GDM1 (cell line): ENCODE measurements at regions not wholly inside any gene's neighbourhood (a gene's known extent, or its start where the extent isn't known, plus 50 kb on each side); places are given as distances from the start of the nearest gene placed in this dataset.
"Not testable (repeated sequence)": the region's sequence is repeated elsewhere in the genome, so short reads cannot be mapped to it uniquely, and the experiment has no call there.

Source experiments
- DNase-seq: peaks from one replicate; lab custom pipeline; 2025; lab: John Stamatoyannopoulos, UW

GRCh38 chr4:141534985-141535384 is 101.4 kb upstream of the IL15 start:
- no peak for DNase-seq

GRCh38 chr4:141538001-141538400 is 98.4 kb upstream of the IL15 start:
- no peak for DNase-seq

- no peak for DNase-seq
Measured at GRCh38 chr4:141540643-141541042, 95.7 kb upstream of the IL15 start.

GRCh38 chr4:141541851-141542250 is 94.5 kb upstream of the IL15 start:
- no peak for DNase-seq

- DNase-seq: no peak
Measured at GRCh38 chr4:141543176-141543575, 93.2 kb upstream of the IL15 start.

- DNase-seq: no peak
Measured at GRCh38 chr4:141543706-141544105, 92.7 kb upstream of the IL15 start.

DNA sequence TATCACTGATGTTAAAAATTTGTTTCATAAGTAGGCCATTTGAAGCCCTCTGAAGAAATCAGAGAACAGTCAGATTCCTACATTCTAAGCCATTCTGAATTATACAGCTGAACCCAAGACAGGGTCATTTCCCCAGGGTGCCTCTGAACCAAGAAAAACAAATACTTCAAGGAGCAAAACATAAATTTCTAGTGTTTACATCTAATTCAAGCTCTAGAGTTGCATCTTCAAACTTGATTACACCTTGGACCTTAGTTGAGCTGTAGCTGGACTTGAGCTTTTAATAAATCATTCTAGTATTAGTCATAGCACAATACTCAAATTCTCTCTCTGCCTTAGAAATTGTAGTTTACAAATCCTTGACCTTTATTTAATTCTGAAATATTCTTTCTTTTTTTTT is 87.6 kb upstream of the IL15 start:
- no peak for DNase-seq

DNA sequence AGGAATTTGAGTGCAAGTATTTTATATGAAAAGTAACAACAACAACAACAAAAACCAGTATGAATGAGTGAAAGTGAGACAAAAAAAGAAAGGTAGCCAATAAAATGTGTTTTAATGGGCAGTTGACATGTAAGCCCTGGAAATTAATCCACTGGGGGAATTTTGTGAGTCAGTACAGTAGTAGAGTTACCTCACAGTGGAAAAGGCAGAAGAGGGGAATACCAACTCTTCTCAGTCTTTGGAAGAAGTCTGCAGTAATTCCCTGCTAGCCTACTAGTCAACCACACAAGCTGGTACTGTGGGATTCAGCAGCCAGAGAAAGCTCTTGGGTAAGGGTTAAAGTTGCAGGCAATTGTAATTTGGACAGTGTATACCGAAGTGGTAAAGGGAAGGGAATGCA is 76.3 kb upstream of the IL15 start:
- DNase-seq: no peak

DNA sequence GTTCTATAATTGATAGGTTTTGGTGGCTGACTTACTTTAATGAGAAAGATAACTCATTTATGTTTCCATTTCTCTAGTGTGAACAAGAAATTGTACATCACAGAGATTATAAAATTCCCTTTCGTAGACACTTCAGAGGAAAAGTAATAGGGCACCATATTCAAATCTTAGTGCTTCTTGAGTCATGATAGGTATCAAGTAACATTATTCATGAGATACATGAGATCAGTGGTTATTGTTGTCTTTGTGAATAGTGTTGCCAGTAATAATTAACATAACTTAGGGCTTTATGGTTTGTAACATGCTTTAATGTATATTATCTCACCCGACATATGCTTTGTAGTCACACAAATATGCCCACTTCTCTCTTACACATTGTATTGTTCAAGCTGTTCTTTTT is 73.7 kb upstream of the IL15 start:
- DNase-seq: no peak

GRCh38 chr4:141563723-141564122 is 72.7 kb upstream of the IL15 start:
- DNase-seq: no peak

GRCh38 chr4:141564961-141565360 is 71.4 kb upstream of the IL15 start:
- DNase-seq: not testable (repeated sequence)

- no peak for DNase-seq
Measured at GRCh38 chr4:141565379-141566089, 70.8 kb upstream of the IL15 start.

GRCh38 chr4:141567326-141567915 is 69.0 kb upstream of the IL15 start:
- DNase-seq: no peak

DNA sequence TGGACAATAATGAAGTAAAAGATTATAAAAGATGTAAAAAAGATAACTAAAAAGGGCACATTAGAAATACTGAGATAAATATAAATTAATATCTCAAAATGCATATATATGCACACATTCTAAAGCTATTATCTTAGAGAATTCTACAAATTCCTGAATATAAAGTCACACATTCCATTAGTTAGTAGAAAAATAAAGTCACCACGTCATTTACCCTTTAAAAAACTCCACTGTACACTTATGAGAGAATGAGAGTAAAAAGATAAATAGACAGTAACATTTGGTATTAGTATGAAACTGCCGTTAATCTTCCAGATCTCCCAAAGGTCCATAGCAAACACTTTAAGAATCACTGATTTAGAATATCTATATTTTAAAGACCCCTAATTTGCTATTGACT is 67.2 kb upstream of the IL15 start:
- no peak for DNase-seq

DNA sequence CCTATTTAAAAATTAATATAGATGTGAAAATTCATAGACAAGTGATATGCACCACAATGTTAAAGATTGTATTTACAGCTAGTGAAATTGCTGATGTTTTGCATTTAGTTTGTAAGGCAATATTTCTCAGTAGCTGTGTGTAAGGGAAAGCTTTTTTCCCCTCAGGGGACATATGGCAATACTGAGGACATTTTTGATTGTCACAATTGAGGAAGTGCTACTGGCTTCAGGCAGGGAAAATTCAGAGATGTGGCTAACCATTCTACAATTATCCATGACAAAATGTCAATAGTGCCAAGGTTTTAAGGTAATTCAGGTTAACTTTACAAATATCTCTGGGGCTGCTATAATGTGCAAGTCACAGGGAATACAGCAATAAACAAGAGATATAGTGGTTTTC is 66.1 kb upstream of the IL15 start:
- DNase-seq: no peak

GRCh38 chr4:141571362-141571761 is 65.0 kb upstream of the IL15 start:
- DNase-seq: no peak

DNA sequence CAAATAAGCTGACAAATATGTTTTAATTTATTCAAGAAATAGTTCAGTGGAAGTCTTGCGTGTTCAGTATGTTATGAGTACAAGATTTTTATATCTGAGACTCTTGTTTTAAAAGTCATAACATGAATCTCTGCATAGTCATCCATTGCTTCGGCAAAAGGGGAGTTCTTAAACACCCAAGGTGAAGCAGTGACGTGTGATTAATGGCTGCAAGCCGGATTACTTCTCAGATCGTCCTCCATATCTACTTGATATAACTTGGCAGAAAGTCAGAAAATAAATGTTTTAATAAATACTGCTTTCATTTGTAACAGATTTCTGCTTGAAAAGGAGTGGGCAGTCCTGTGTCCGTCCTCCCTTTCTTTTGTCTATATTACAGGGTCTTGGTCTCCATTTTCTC is 64.6 kb upstream of the IL15 start:
- DNase-seq: no peak

DNA sequence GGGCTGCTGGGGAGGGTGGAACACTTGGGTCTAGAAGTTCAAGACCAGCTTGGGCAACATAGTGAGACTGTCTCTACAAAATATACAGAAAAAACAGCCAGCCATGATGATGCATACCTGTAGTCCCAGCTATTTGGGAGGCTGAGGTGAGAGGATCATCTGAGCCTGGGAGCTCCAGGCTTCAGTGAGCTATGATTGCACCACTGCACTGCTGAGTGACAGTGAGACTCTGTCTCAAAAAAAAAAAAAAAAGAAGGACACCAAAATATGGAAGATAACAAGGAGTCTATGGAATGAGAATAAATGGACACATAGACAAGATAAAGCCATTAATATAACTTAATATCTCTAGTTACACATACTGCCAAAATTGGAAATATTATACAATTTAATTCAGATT is 62.7 kb upstream of the IL15 start:
- no peak for DNase-seq

DNA sequence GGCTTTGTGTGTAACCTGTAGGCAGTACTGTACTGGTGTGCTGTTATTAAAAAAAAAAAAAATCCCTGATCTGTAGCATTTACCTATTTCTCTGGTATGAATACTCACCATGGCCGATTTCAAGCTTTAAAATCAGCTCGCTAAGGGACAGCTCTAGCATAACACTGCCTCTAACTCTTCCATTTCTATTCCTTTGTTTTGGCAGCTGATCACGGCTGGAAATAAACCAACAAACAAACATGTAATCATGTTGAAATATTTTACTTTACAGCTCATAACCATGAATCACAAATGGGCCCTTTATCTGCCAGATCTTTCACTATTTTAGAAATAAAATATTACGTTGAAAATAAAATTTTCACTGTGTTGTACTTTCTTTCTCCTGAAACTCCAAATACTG is 60.5 kb upstream of the IL15 start:
- no peak for DNase-seq

DNA sequence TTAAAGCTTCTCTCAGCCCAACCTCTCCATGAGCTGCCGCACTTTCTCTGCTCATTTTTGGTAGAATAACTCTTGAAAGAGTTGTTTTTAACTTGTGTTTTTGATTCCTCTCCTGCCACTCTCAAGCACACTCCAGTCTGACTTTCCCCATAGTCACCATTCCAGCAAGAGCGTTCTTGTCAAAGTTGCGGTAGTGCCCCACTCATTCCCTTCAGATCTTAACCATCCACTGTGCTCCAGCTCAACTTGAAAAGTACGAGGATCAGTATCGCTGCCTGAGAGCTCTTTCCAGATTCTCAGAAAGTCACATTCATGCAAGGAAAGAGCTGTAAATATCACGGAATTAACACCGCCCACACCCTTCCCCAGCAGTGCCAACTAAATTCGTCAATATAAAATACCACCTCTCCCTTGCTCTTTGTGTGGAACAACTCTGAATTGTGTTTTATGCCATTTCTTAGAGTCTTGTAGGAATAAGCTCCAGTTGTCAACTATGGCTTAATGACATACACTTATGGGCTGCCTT is 59.7 kb upstream of the IL15 start:
- no peak for DNase-seq

GRCh38 chr4:141578451-141578850 is 57.9 kb upstream of the IL15 start:
- no peak for DNase-seq

DNA sequence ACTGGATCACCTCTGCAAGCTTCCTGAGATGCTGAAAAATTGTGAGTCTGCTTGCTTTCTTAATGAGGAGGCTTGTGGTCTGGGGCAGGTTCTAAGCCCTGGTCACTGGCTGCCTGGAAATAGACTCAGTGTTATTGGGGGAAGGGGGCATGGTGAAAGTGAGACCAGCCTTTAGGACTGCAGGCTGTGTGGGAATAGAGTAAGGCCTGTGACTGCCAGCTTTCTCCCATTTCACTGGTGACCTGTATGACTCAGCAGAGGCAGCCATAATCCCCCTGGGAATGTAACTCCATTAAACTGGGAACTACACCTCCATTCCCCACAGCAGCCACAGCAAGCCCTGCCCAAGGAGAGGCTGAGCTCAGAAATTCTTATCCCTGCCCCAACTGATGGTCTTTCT is 55.9 kb upstream of the IL15 start:
- DNase-seq: no peak
